ENCODE measurements at regions not wholly inside any gene's neighbourhood (a gene's known extent, or its start where the extent isn't known, plus 50 kb on each side); places are given as distances from the start of the nearest gene placed in this dataset.

GRCh38 chr1:118321840-118322239 lies 136.8 kb upstream of the SPAG17 start:
- Mint-ChIP-seq H3K27ac (no peak overlapping the region), H3K4me3 (no peak overlapping the region), H3K9me3 (peaks cover 0 to 12% (median 3%) of the 10 kb centered on the region in 7 donors), H3K36me3 (no peaks in the 10 kb centered on the region), H3K4me1 (no peaks in the 10 kb centered on the region), H3K27me3 (ENCODE audit: low read depth in 3 of 3) (peaks cover 1 to 2% (median 2%) of the 10 kb centered on the region in 3 donors)
- Histone ChIP-seq H4K20me1 (ENCODE audit: insufficient read depth, low read length) (no peaks in the 10 kb centered on the region), H3K9ac (ENCODE audit: insufficient read depth, low read length, poor library complexity, severe bottlenecking) (no peak overlapping the region), H2AFZ (ENCODE audit: insufficient read depth, low read depth, low read length, poor library complexity, severe bottlenecking) (no peak overlapping the region), H3K9me3 (replicated peaks in 1 of 2; ENCODE audit: control insufficient read depth in 1 of 2, insufficient read depth in 1 of 2, low read length in 2 of 2) (peaks cover 0 to 4% of the 10 kb centered on the region in 2 donors), H3K4me1 (ENCODE audit: control insufficient read depth in 1 of 2, insufficient read depth in 2 of 2, low read length in 2 of 2) (no peaks in the 10 kb centered on the region), H3K27me3 (ENCODE audit: control insufficient read depth in 2 of 2, insufficient read depth in 2 of 2, low read length in 2 of 2) (no peaks in the 10 kb centered on the region), H3K27ac (ENCODE audit: low read depth in 1 of 2, low read length in 2 of 2) (no peak overlapping the region), H3K36me3 (replicated peaks in 1 of 2; ENCODE audit: control insufficient read depth in 1 of 2, insufficient read depth in 2 of 2, low read length in 2 of 2) (no peaks in the 10 kb centered on the region), H3K4me2 (replicated peaks; ENCODE audit: extremely low read depth, low read length, poor library complexity, severe bottlenecking) (no peak overlapping the region), H3K4me3 (replicated peaks in 1 of 3; ENCODE audit: low read depth in 2 of 3, low read length in 3 of 3) (no peak overlapping the region), H3K79me2 (ENCODE audit: insufficient read depth, low read length) (no peaks in the 10 kb centered on the region)
- intact Hi-C loops (cut with micrococcal nuclease) = no loop called here
- no peak for DNase-seq
- TF ChIP-seq, protein P1, sequence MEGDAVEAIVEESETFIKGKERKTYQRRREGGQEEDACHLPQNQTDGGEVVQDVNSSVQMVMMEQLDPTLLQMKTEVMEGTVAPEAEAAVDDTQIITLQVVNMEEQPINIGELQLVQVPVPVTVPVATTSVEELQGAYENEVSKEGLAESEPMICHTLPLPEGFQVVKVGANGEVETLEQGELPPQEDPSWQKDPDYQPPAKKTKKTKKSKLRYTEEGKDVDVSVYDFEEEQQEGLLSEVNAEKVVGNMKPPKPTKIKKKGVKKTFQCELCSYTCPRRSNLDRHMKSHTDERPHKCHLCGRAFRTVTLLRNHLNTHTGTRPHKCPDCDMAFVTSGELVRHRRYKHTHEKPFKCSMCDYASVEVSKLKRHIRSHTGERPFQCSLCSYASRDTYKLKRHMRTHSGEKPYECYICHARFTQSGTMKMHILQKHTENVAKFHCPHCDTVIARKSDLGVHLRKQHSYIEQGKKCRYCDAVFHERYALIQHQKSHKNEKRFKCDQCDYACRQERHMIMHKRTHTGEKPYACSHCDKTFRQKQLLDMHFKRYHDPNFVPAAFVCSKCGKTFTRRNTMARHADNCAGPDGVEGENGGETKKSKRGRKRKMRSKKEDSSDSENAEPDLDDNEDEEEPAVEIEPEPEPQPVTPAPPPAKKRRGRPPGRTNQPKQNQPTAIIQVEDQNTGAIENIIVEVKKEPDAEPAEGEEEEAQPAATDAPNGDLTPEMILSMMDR (IDR thresholded peaks at IDR 0.05) = no peak
- WGBS (ENCODE audit: insufficient coverage) = 100% methylated on average over 1 of the region's 6 CpGs

GRCh38 chr1:118317842-118318614 lies 133.0 kb upstream of the SPAG17 start:
- H3K79me2 ChIP-seq (ENCODE audit: insufficient read depth, low read length) = no peaks in the 10 kb centered on the region
- peaks cover 0 to 4% of the 10 kb centered on the region in 2 donors for H3K9me3 ChIP-seq (replicated peaks in 1 of 2; ENCODE audit: control insufficient read depth in 1 of 2, insufficient read depth in 1 of 2, low read length in 2 of 2)
- Mint-ChIP-seq H3K4me3 (no peak overlapping the region), H3K27ac (peak overlapping the region in 1 of 7 donors; percentile 35), H3K9me3 (peaks cover 0 to 11% (median 4%) of the 10 kb centered on the region in 7 donors), H3K27me3 (ENCODE audit: low read depth in 3 of 3) (peaks cover 0 to 2% (median 0%) of the 10 kb centered on the region in 3 donors), H3K36me3 (no peaks in the 10 kb centered on the region), H3K4me1 (no peaks in the 10 kb centered on the region)
- intact Hi-C loops (cut with micrococcal nuclease) = no loop called here
- no peaks in the 10 kb centered on the region for H3K27me3 ChIP-seq (ENCODE audit: control insufficient read depth in 2 of 2, insufficient read depth in 2 of 2, low read length in 2 of 2)
- no peaks in the 10 kb centered on the region for H3K36me3 ChIP-seq (replicated peaks in 1 of 2; ENCODE audit: control insufficient read depth in 1 of 2, insufficient read depth in 2 of 2, low read length in 2 of 2)
- H3K4me1 ChIP-seq (ENCODE audit: control insufficient read depth in 1 of 2, insufficient read depth in 2 of 2, low read length in 2 of 2) = no peaks in the 10 kb centered on the region
- TF ChIP-seq, protein P1 (IDR thresholded peaks at IDR 0.05) = no peak
- no peak overlapping the region for H3K9ac ChIP-seq (ENCODE audit: insufficient read depth, low read length, poor library complexity, severe bottlenecking)
- H3K4me3 ChIP-seq (replicated peaks in 1 of 3; ENCODE audit: low read depth in 2 of 3, low read length in 3 of 3) = no peak overlapping the region
- H3K27ac ChIP-seq (ENCODE audit: low read depth in 1 of 2, low read length in 2 of 2) = no peak overlapping the region
- no peaks in the 10 kb centered on the region for H4K20me1 ChIP-seq (ENCODE audit: insufficient read depth, low read length)
- no peak for DNase-seq
- no peak overlapping the region for H2AFZ ChIP-seq (ENCODE audit: insufficient read depth, low read depth, low read length, poor library complexity, severe bottlenecking)
- WGBS (ENCODE audit: insufficient coverage) = 100% methylated on average over 1 of the region's 6 CpGs
- H3K4me2 ChIP-seq (replicated peaks; ENCODE audit: extremely low read depth, low read length, poor library complexity, severe bottlenecking) = no peak overlapping the region
